SU-DHL-6 (cell line): ENCODE measurements at regions not wholly inside any gene's neighbourhood (a gene's known extent, or its start where the extent isn't known, plus 50 kb on each side); places are given as distances from the start of the nearest gene placed in this dataset.

ENCODE experiments used
- H2AFZ ChIP-seq: fragments of 200-600 bp; sonication (generic); 2 replicates; pipeline ENCODE4 v1.6.1; 2014; ENCODE audit warnings: low read depth, mild to moderate bottlenecking, moderate library complexity, mixed read lengths, antibody characterized with exemption, low read length; ENCODE audit not compliant: severe bottlenecking
- H3F3A ChIP-seq: fragments of 200-600 bp; shearing (Covaris generic); 2 replicates; pipeline ENCODE4 v1.6.0; 2016; ENCODE audit warnings: antibody characterized with exemption, mild to moderate bottlenecking; ENCODE audit not compliant: insufficient read depth
- H3K27ac ChIP-seq: fragments of 200-600 bp; sonication (generic); 2 replicates; pipeline ENCODE4 v1.5.1; 2016; ENCODE audit warnings: low read depth, mild to moderate bottlenecking, low read length, moderate library complexity, mixed read lengths
- H3K27me3 ChIP-seq: fragments of 200-600 bp; sonication (generic), shearing (Covaris generic); 2 replicates; pipeline ENCODE4 v1.6.0; 2014; ENCODE audit warnings: mild to moderate bottlenecking, low read length
- H3K36me3 ChIP-seq: fragments of 200-600 bp; sonication (generic); 2 replicates; pipeline ENCODE4 v1.6.1; 2014; ENCODE audit warnings: mild to moderate bottlenecking, low read length, mixed read lengths
- H3K4me2 ChIP-seq: fragments of 300-600, 200-600 bp; shearing (Covaris generic), sonication (generic); 2 replicates; pipeline ENCODE4 v1.6.0; 2014; ENCODE audit warnings: low read length, low read depth, mild to moderate bottlenecking; ENCODE audit not compliant: poor library complexity, severe bottlenecking
- H3K4me3 ChIP-seq: fragments of 200-600 bp; sonication (generic); 2 replicates; pipeline ENCODE4 v1.5.1; 2014; ENCODE audit warnings: antibody characterized with exemption, low read length, mild to moderate bottlenecking, mixed read lengths; ENCODE audit not compliant: insufficient read depth, poor library complexity, severe bottlenecking
- H3K79me2 ChIP-seq: fragments of 200-600 bp; sonication (generic); 2 replicates; pipeline ENCODE4 v1.6.1; 2014; ENCODE audit warnings: mild to moderate bottlenecking, low read length, moderate library complexity; ENCODE audit not compliant: insufficient read depth
- H3K9ac ChIP-seq: fragments of 200-600 bp; sonication (generic); 2 replicates; pipeline ENCODE4 v1.7.0; 2014; ENCODE audit warnings: mild to moderate bottlenecking, low read length
- H3K9me2 ChIP-seq: fragments of 200-600 bp; sonication (generic); replicated peaks from 2 replicates; pipeline ENCODE4 v1.6.1; 2014; ENCODE audit warnings: low read length; ENCODE audit not compliant: insufficient read depth
- H3K9me3 ChIP-seq: fragments of 200-600 bp; sonication (generic); 2 replicates; pipeline ENCODE4 v1.6.1; 2014; ENCODE audit warnings: low read length, mixed read lengths; ENCODE audit not compliant: insufficient read depth
- H4K20me1 ChIP-seq: fragments of 200-600 bp; sonication (generic); 2 replicates; pipeline ENCODE4 v1.6.1; 2014; ENCODE audit warnings: low read depth, mild to moderate bottlenecking, antibody characterized with exemption, low read length, moderate library complexity, mixed read lengths
- CTCF ChIP-seq: fragments of 200-600 bp; sonication (generic); IDR thresholded peaks from one replicate; pipeline ENCODE4 v1.5.1; 2017; ENCODE audit warnings: antibody characterized with exemption, mild to moderate bottlenecking, low read length, moderate library complexity; ENCODE audit not compliant: insufficient read depth, poor library complexity, severe bottlenecking
- EZH2phosphoT487 ChIP-seq: fragments of 200-600 bp; sonication (generic), shearing (Covaris generic); conservative IDR thresholded peaks from 2 replicates; pipeline ENCODE4 v1.6.1; 2018; ENCODE audit warnings: mild to moderate bottlenecking, antibody characterized with exemption, low read length, moderate library complexity, mixed read lengths

GRCh38 chr4:159487284-159487747, 384.4 kb downstream of the RAPGEF2 start:
- H3K27ac ChIP-seq: no peak overlapping the region
- no peak overlapping the region for H2AFZ ChIP-seq
- no peaks in the 10 kb centered on the region for H3K36me3 ChIP-seq
- H3K4me2 ChIP-seq: no peak overlapping the region
- H3K4me3 ChIP-seq: no peak overlapping the region
- no peaks in the 10 kb centered on the region for H3K9me3 ChIP-seq
- H3F3A ChIP-seq: no peaks in the 10 kb centered on the region
- no peaks in the 10 kb centered on the region for H3K27me3 ChIP-seq
- no peaks in the 10 kb centered on the region for H4K20me1 ChIP-seq
- H3K9ac ChIP-seq: no peak overlapping the region
- H3K9me2 ChIP-seq: no peaks in the 10 kb centered on the region
- peak; percentile 55 for TF ChIP-seq CTCF
- no peak for TF ChIP-seq EZH2phosphoT487
- H3K79me2 ChIP-seq: no peaks in the 10 kb centered on the region

GRCh38 chr4:159489646-159490045, 386.8 kb downstream of the RAPGEF2 start:
- Histone ChIP-seq H4K20me1 (no peaks in the 10 kb centered on the region), H3K27me3 (no peaks in the 10 kb centered on the region), H3K4me2 (no peak overlapping the region), H3F3A (no peaks in the 10 kb centered on the region), H3K9me3 (no peaks in the 10 kb centered on the region), H3K9ac (no peak overlapping the region), H3K27ac (no peak overlapping the region), H3K36me3 (no peaks in the 10 kb centered on the region), H3K4me3 (no peak overlapping the region), H3K79me2 (no peaks in the 10 kb centered on the region), H2AFZ (no peak overlapping the region), H3K9me2 (no peaks in the 10 kb centered on the region)
- TF ChIP-seq EZH2phosphoT487 (no peak), CTCF (no peak)

GRCh38 chr4:159495515-159496236, 392.8 kb downstream of the RAPGEF2 start:
- no peak overlapping the region for H3K4me3 ChIP-seq
- H3K36me3 ChIP-seq: no peaks in the 10 kb centered on the region
- no peak overlapping the region for H3K9ac ChIP-seq
- no peaks in the 10 kb centered on the region for H3F3A ChIP-seq
- no peaks in the 10 kb centered on the region for H3K9me2 ChIP-seq
- H3K79me2 ChIP-seq: no peaks in the 10 kb centered on the region
- H3K4me2 ChIP-seq: no peak overlapping the region
- no peaks in the 10 kb centered on the region for H3K9me3 ChIP-seq
- H3K27ac ChIP-seq: no peak overlapping the region
- H4K20me1 ChIP-seq: no peaks in the 10 kb centered on the region
- no peak overlapping the region for H2AFZ ChIP-seq
- no peaks in the 10 kb centered on the region for H3K27me3 ChIP-seq
- no peak for TF ChIP-seq EZH2phosphoT487
- TF ChIP-seq CTCF: no peak
